ENCODE measurements at regions not wholly inside any gene's neighbourhood (a gene's known extent, or its start where the extent isn't known, plus 50 kb on each side); places are given as distances from the start of the nearest gene placed in this dataset.

DNA sequence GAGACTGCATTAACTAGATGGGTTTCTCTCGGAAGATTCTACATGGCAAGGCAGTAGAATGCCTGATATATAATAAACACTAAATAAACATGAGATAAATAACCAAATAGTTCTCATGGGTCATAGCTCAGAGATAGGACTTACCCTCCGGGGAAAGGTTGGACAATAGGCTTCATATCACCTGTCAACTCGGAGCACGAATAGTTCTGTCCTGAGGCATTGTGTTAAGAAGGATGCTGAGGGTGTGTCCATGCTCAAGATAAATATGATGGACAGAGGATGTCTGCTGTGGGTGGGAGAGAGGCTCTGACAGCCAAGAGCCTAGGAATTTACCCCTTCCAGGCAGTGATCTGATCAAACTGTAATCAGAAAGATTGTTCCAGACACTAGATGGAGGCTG lies 474.0 kb downstream of the MIAT start:
- DNase-seq: no peak
- peaks cover 80% of the 10 kb centered on the region for H3K27me3 ChIP-seq (ENCODE audit: low read depth)
- no peak overlapping the region for H3K4me3 ChIP-seq
- peaks cover 9% of the 10 kb centered on the region for H3K4me1 ChIP-seq
- peaks cover 3% of the 10 kb centered on the region for H3K9me3 ChIP-seq (replicated peaks)
- no peaks in the 10 kb centered on the region for H3K36me3 ChIP-seq
- H3K27ac ChIP-seq (replicated peaks): no peak overlapping the region
- TF ChIP-seq, protein P1, sequence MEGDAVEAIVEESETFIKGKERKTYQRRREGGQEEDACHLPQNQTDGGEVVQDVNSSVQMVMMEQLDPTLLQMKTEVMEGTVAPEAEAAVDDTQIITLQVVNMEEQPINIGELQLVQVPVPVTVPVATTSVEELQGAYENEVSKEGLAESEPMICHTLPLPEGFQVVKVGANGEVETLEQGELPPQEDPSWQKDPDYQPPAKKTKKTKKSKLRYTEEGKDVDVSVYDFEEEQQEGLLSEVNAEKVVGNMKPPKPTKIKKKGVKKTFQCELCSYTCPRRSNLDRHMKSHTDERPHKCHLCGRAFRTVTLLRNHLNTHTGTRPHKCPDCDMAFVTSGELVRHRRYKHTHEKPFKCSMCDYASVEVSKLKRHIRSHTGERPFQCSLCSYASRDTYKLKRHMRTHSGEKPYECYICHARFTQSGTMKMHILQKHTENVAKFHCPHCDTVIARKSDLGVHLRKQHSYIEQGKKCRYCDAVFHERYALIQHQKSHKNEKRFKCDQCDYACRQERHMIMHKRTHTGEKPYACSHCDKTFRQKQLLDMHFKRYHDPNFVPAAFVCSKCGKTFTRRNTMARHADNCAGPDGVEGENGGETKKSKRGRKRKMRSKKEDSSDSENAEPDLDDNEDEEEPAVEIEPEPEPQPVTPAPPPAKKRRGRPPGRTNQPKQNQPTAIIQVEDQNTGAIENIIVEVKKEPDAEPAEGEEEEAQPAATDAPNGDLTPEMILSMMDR (IDR thresholded peaks at IDR 0.05; ENCODE audit: borderline replicate concordance): no peak
- intact Hi-C loops (cut with micrococcal nuclease): no loop called here

DNA sequence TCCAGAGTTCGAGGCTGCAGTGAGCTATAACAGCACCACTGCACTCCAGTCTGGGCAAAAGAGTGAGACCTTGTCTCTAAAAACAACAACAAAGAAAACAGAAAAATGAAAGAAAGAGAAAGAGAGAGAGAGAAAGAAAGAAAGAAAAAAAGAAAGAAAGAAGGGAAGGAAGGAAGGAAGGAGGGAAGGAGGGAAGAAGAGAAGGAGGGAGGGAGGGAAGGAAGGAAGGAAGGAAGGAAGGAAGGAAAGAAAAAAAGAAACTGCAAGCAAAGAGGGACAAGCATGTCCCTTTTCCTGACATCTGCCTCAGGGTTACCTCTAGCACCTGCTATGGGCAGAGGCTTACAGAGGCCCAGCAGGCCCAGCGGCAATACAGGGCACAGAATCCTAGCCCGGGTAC lies 475.0 kb downstream of the MIAT start:
- intact Hi-C loops (cut with micrococcal nuclease): no loop called here
- Histone ChIP-seq H3K27me3 (ENCODE audit: low read depth) (peaks cover 91% of the 10 kb centered on the region), H3K36me3 (no peaks in the 10 kb centered on the region), H3K4me1 (peaks cover 9% of the 10 kb centered on the region), H3K4me3 (no peak overlapping the region), H3K27ac (replicated peaks) (no peak overlapping the region), H3K9me3 (replicated peaks) (peaks cover 13% of the 10 kb centered on the region)
- TF ChIP-seq, protein P1 (IDR thresholded peaks at IDR 0.05; ENCODE audit: borderline replicate concordance): no peak
- DNase-seq: no peak

DNA sequence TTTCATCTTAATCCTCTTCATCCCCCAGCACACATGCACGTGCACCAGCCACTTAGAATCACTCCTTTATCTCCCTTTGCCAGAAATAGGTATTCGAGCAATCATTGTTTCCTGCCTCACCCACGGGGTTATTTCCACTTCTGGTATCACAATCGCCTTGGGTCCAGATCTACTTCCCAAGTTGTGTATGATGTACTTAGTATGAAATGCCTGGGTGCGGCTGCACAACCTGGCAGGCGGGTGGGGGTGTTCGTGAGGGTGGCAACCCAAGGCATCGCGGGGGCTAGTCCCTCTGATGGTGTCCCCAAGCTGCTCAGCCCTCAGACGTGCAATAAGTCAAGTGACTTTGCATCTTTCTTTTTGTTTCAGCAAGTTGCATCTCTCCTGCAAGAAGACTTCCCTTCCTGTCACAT lies 475.6 kb downstream of the MIAT start:
- peaks cover 91% of the 10 kb centered on the region for H3K27me3 ChIP-seq (ENCODE audit: low read depth)

DNA sequence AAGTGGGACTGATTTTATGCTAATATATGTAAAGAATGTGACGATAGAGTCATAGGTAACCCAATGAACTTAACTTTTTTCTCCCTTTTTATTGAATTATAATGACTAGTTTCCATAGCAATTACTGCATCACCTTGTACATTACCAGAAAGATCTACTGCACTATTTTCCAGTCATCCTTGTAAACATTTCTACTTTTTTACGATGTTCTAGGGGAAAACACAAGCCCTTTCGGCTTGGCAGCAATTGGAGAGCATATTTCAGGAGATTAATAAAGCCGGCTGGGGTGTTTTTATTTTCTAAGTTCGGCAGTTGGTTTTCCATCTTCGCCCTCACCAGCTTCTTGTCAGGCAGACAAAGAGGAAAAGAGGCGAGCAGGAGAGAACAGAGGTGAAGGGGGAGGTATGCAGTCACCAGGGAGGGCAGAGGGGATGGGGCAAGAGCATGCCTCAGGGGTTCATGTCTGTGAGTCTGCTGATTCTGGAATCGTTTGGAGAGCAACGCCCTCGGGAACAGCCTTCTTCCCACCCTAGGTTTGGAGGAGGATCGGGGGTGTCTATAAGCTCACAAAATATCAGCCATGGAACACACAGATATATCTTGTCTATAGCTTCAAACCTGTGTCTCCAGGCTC lies 476.4 kb downstream of the MIAT start:
- H3K27ac ChIP-seq (replicated peaks): no peak overlapping the region
- TF ChIP-seq, protein P1 (IDR thresholded peaks at IDR 0.05; ENCODE audit: borderline replicate concordance): no peak
- no peak for DNase-seq
- peaks cover 91% of the 10 kb centered on the region for H3K27me3 ChIP-seq (ENCODE audit: low read depth)
- no peak overlapping the region for H3K4me3 ChIP-seq
- H3K9me3 ChIP-seq (replicated peaks): peaks cover 13% of the 10 kb centered on the region
- intact Hi-C loops (cut with micrococcal nuclease): no loop called here
- H3K4me1 ChIP-seq: no peaks in the 10 kb centered on the region
- no peaks in the 10 kb centered on the region for H3K36me3 ChIP-seq

More for the DNA sequence above, 475.6 kb downstream of the MIAT start:
- H3K4me1 ChIP-seq: peaks cover 7% of the 10 kb centered on the region
- intact Hi-C loops (cut with micrococcal nuclease): no loop called here
- no peak for DNase-seq
- no peak overlapping the region for H3K4me3 ChIP-seq
- TF ChIP-seq, protein P1 (IDR thresholded peaks at IDR 0.05; ENCODE audit: borderline replicate concordance): no peak
- H3K9me3 ChIP-seq (replicated peaks): peaks cover 13% of the 10 kb centered on the region
- H3K27ac ChIP-seq (replicated peaks): no peak overlapping the region
- H3K36me3 ChIP-seq: no peaks in the 10 kb centered on the region

DNA sequence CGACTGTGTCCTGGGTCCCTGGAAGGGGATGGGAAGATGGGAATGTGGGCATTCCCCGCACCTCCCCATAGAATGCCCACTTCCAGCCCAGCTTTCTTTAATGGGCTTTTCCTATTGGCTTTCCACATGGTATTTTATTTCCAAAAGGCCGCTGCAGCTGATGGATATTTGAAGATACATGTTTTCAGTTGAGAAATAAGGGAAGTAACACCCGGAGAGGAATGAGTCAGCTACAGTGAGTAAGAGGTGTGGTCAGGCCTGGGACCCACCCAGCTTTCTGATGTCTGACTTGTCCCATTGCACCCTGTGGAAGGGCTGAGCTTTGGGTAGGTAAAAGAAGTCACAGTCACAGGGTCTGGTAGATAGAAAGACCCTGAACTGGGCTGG lies 476.9 kb downstream of the MIAT start:
- TF ChIP-seq, protein P1 (IDR thresholded peaks at IDR 0.05; ENCODE audit: borderline replicate concordance): no peak
- Histone ChIP-seq H3K4me1 (no peaks in the 10 kb centered on the region), H3K4me3 (no peak overlapping the region), H3K36me3 (no peaks in the 10 kb centered on the region), H3K27me3 (ENCODE audit: low read depth) (peaks cover 91% of the 10 kb centered on the region), H3K9me3 (replicated peaks) (peaks cover 13% of the 10 kb centered on the region), H3K27ac (replicated peaks) (no peak overlapping the region)
- no peak for DNase-seq
- intact Hi-C loops (cut with micrococcal nuclease): no loop called here

Data from left ventricle myocardium inferior (tissue), 1 donor.